T-helper 1 cell (primary cell): ENCODE measurements at regions not wholly inside any gene's neighbourhood (a gene's known extent, or its start where the extent isn't known, plus 50 kb on each side); places are given as distances from the start of the nearest gene placed in this dataset.

Experiments
- DNase-seq, 5 donors: peaks; one replicate each; pipeline ENCODE4 v3.0.0-alpha.2; 2012 to 2020

DNA sequence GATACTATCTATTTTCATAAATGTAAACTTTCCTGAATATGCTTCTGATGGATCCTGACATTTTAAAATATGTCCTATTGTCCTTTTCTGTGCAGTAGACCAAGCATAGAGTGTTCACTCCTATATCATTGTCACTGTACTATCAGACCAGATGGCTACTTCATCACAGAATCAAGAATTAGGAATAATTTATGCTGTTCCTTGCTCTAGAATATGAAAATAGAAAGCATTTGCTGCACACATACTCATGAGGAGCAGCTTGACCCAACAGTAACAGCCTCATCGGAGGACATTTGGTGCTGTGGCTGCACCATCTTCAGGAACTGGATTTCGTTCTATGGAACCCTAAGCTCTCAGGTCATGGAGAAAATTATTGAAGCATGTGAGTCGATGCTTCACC is 468.9 kb upstream of the HNRNPA3 start:
- DNase-seq, result no peak

DNA sequence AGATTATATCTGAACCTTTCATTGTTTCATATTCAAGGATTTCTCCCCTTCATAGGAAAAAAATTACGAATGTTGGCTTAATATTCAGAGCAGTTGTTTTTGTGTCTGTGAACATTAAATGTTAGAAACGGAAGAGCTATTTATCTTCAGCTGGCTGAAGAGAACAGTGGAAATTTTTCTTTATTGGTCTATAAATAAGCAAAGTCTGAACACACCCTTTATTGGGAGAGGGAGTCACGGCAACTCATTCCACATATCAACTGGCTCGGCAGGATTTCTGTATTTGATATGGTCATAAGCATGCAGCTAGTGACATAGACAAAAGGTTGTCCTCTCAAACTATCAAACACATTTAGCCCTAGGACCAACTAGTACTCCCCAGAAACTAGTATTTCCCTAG is 468.4 kb upstream of the HNRNPA3 start:
- DNase-seq, result no peak

DNA sequence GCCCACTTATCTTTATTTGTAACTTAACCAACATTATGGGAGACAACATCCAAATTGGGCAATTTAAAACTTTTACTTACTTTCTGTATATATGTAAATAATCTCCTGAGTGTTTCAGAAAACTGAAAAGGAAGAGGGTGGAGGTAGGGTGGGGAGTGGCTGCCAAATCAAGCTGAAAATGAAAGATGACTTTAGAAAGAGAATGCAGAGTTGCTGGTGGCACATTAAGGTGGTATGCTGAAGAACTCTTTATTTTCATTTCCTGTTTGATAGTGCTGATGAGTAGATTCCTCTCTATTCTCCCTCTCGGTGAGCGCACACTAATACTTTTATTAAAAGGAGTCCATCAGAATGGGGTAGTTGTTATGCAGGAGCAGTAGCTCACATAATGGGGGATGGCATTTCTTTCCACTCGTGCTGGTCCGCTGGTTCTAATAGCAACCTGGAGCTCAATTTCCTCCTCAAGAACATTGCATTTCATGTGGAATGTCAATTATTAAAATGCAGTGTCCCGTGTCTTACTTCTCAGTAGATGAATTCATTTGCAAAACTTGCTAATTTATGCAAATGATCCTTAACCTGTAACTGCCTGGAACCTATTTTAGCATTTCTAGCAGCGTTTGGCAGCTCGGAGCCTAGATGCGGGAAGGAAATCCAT is 466.9 kb upstream of the HNRNPA3 start:
- no peak for DNase-seq

DNA sequence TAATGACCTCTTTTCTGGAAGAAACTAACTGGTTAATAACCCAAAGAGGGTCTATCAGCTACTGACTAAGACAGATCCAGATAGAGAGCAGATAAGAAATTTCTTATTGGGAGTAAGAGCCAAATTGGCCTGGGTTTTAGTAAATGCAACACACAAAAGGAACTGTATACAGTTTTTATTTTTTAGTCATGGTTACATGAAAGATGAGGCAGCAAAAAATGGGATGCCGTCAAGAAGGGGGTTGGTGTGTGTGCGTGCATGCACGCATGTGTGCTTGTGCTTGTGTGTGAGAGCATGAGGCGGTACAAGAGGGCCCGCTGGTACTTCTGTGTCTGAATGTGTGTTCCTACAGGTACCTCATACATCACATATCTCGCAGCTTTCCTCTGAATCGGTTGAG is 466.2 kb upstream of the HNRNPA3 start:
- DNase-seq, result no peak

DNA sequence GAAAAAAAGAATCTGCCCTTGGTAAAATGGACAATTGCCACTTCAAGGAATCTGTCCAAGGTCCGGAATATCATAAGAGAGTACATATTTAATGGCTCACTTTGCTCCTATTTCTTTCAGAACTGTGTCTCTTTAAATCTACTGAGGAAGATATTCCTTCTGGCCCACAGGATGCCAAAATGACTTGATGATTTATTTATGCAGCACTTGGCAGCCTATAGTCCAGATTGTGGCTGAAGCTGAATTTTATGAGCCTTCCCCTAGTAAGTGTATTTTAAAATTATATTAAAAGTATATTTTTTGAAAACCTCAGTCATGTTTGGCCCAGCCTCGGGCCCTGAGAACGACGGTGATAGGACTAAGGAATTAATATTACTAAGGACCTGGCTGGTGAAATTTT is 465.1 kb upstream of the HNRNPA3 start:
- no peak for DNase-seq

DNA sequence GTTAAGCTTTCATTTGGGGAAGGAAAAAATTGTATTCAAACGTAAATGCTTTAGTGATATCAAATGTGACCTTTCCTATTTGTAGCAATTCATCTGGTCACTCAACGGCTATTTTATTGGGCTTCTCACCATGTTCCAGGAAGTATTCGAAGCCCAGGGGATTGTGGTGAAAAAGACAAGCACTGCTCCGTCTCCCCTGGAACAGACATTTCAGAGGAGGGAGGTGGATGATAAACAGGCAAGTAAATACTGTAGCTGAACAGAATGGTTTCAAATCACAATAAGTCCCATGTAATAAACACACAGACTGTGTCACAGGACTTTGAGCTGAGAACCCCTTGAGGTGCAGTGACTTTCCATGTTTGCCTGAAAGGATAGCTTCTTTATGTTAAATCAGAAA is 464.7 kb upstream of the HNRNPA3 start:
- no peak for DNase-seq

DNA sequence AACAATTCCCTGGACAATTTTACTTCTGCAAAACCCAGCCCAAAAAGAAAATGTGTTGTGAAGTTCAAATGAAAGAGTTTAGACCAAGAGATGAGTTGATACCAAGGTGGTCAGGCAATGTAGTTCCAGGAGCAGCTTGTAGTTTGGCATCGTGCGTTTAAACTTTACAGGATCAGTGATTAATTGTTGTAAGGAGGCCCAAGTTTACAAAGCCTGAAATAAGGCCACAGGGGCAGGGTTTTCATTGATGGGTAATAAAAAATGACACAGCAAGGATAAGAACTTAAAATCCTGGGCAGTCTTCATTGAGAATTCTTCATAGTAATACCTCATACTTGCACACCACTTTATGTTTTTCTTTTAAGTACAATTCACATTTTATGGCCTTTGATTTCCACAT is 463.9 kb upstream of the HNRNPA3 start:
- no peak for DNase-seq

DNA sequence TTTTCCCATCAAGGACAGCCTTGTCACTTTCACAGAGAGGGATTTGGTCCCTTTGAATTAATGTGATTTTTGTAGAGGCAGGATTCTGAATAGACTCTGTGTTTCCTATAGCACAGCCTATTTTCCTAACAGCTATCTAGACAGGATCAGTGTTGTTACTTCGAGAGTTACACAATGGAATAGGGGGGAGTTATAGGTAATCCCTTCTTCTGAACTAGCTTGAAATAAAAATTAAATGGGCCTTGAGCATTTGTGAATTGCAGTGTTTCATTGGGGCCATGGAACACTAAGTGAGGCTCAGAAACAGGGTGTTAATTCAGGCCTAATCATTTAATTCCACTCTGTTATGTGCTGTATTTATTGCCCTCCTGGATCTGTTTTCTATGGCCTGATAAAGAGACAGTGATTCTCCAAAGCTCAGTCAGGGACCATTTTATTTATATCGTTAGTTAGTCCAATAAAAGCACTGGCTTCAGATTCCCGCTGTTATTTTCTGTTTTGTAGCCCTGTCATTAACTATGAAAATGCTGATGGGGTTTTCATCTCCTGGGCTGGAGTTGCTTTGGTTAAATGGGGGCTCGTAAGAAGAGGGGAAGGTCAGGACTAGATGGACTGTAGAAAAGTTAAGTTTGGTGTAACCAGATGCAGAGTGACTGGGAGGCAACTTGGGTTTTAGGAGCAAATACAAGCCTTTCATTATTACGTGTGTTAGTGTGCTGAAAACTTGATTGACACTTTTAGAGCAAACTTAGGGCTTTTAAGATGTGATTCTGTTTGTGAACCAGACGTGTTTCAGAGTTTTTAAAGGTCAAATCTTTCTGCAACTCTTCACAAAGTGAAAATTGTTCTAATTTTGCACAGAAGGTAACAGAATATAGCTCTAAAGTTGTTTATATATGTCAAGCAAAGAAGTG is 461.0 kb upstream of the HNRNPA3 start:
- no peak for DNase-seq

DNA sequence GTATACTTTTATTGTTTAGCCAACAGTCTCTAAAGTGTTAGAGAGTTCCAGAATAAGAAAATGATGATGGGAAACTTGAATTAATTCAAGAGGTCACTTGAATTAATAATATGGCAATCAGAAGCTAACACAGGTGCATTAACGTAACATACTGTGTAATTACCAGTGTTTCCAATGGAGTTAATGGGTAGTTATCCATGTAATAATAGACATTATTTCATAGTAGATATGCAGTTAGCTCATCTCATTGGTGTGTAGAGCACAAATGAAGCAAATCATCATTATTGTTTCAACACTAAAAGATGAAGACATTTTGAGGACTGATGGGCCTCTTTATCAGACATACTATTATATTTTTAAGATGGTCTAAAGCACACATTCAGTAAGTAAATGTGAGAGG is 460.3 kb upstream of the HNRNPA3 start:
- DNase-seq, result no peak

DNA sequence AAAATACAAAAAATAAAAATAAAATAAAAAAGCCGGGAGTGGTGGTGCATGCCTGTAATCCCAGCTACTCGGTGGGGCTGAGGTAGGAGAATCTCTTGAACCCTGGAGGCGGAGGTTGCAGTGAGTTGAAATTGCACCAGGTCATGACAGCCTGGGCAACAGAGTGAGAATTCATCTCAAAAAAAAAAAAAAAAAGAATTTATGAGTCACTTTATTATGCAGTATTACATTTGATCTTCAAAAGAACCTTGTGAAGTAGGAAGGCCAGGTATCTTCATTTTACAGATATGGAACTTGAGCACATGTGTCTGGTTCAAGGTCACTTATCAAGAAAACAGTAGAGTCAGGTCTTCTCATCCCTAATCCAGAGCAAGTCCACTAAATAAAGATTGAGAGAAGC is 459.4 kb upstream of the HNRNPA3 start:
- DNase-seq, result no peak

DNA sequence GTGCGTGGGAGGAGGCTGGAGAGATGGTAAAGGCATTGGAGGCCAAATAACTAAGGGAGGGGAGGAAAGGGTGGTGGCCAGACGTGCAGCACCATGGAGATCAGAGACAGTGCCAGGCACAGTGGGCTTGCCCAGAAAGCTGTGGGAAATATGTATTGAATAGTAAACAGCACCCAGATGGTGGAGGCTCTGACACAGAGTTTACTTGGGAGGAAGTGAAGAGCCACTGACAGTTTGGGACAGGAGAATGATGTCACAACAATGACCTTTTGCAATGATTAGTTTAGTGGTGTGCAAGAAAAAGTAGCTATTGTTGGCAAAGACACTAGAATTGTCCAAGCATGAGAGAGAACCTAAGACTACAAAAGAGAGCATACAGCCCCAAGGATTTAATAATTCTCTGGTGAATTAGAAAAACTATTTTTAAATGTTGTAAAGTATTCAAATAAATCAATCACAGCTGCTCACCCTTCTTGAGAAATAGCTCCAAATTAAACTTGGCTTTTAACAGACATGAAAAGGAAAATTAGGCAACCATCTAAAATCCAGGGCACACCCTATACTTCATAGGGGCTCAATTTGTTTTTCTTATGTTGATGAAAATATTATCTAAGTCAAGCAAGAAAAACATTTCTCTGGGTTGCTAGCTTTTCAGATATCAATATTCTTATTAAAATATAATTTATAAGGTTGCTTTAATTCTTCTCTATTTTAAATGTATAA is 458.7 kb upstream of the HNRNPA3 start:
- no peak for DNase-seq

DNA sequence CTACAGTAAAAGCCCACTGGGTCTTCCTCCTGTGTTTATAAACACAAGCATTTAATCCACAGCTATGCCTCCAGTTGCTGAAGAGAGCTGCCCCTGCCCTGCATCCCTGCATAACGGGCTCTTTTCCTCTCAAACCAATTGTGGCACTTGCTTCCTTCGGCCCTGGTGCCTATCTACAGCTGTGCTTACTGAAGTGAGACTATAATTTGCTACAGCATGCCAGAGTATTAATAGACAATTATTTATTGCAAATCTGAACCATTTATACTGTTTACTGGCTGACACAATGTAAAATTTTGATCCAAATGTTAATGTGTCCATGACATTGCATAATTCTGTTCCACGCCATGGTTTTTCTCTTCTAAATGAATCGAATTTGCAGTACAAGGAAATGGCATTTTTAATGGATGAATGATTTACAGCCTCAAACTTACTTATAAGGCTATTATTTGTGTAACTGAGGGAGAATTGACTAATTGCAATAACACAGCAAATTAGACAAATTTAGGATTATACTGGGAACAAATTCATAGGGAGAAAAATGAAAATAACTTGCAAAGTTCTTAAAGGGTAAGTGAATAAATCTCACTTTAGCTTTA is 457.0 kb upstream of the HNRNPA3 start:
- DNase-seq, result no peak

DNA sequence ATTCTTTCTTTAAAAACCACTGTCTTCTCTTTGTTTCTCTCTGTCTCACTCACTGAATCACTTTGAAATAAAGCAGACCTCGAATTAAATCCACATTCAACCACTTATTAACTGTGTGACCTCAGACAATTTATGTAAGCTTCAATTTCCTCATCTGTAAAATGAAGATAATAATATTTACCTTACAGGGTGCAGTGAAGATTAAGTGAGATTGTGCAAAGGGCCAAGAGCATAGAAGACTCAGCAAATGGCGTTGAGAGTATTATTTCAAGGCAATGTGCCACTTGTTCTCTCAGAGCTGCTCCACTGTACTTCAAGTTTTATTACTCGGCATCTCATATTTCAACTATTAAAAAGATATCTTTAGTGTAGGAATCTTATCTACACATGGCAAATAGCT is 454.2 kb upstream of the HNRNPA3 start:
- DNase-seq, result no peak

DNA sequence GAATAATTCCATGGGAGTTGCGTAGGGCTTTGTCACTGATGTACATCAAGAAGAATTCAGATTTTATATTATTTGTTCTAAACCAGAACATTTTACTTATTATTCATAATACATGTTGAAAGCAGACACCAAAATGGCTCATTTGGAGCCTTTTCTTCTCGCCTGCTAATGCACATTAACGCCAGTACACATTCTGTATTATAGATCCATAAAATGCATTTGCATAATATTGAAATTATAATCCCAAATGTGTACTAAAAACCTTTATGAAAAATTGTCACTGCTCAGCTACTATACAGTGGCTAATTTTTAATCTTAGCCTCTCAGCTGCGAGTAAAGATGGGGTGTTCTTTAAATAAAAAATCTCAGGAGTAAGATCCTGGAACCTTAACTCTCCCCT is 452.2 kb upstream of the HNRNPA3 start:
- no peak for DNase-seq

DNA sequence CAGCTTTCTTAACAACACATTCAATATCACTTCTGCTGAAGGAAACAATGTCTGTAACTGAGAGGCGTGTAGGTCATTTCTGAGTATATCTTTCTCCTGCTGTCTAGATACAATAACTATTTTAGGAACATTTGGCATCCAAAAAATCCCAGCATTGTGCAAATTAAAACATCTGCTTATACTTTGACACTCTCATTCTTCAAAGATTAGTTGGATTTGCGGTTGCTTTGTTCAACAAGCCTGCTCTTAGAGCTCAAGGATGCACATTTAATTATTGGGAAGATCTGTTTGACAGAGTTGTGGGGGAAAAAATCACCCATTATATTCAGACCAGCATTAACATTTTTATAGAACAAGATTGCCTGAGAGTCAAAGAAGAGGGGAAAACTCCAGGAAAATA is 449.5 kb upstream of the HNRNPA3 start:
- no peak for DNase-seq

DNA sequence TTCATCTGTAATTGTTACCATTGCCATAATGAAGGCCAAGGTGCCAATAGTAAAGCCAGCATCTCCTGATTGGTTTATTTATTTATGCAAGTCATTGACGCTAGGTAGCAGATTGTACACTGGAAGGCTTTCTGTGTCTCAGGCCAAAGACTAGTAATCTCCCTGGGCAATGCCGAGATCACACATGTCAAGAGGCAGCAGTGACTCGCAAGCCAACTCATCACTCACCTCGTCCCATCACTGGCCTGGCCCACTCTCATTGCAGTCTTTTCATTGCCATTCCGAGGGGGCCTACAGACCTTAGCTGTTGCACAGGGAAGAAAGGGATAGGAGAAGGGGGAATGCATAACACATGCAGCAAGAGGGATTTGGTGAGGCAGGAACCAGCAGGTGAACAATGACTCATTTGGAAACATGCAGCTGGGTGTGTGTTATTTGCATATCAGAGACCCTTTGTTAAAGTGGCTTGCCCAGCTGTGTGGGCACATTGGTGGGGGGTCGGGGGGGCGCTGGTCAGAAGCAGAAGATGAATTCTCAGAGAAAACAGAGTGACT is 448.7 kb upstream of the HNRNPA3 start:
- DNase-seq, result no peak

DNA sequence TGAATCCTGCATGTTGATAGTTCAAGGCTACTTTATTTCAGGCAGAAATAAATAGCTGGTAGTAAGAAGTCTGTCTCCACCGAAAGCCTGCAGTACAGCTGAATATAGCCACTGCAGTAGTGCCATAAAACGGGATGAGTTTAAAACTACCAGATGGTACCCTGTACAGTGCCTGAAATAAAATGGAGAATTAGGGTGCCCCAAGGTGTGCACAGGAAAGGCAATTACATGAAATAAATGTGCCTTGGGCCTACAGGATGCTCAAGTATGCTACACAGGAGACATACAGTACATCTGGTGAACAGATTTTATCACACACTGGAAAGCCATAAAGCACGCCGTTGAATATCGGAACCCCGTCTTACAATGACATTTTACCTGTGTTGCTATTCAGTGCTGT is 447.7 kb upstream of the HNRNPA3 start:
- no peak for DNase-seq

DNA sequence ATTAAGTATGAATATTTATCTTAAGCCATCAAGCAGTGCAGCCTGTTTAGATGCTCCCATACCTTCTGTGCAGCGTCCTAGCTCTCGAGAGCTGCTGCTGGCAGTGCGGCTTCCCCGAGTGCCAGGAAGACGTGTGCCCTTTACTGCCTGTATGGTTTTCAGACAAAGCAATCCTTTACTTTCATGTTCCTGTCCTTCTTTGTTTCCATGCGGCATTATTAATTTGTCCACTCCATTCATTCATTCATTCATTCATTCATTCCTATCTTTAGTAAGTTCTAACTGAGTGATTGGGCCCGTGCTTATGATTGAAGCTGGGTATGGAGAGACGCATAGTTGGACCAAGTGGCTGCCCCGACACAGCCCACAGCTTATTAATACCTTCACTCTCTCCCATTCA is 446.6 kb upstream of the HNRNPA3 start:
- DNase-seq, result no peak

DNA sequence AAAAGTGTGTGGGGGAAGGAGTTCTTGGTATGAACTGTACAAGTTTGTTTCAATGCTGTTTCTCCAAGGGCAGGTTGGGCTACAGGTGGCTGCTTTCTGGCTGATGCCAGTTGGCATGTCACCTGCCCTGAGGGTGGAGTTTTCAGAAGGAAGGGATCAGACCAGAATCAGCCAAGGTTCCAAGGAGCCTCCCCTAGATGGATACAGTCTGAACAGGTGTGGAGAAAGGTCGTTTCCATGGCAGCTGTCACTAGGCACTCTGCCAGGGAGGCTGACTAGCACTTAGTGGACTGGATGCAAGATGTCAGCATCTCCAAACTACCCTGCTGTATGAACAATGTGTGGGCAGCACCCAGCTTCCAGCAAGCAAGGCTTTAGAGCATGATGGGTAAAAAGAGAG is 444.4 kb upstream of the HNRNPA3 start:
- DNase-seq, result no peak

DNA sequence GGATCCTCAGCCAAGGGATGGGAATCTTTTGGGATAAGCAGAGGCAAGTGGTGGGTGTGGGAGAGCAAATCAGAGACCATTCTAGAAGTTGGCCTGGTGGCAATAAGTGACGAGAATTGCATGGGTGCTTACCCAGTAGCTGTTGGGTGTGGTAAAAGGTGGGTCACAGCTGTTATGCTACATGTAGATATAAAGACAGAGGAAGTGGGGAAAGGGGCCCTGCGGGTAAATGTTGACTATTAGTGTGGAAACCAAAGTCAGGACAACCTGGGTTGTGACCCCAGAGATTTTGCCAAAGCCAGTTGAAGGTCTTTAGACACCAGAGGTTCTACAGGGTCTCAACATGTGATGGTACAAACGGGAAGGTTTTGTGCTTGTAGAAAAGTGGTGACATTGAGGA is 443.6 kb upstream of the HNRNPA3 start:
- DNase-seq, result no peak

DNA sequence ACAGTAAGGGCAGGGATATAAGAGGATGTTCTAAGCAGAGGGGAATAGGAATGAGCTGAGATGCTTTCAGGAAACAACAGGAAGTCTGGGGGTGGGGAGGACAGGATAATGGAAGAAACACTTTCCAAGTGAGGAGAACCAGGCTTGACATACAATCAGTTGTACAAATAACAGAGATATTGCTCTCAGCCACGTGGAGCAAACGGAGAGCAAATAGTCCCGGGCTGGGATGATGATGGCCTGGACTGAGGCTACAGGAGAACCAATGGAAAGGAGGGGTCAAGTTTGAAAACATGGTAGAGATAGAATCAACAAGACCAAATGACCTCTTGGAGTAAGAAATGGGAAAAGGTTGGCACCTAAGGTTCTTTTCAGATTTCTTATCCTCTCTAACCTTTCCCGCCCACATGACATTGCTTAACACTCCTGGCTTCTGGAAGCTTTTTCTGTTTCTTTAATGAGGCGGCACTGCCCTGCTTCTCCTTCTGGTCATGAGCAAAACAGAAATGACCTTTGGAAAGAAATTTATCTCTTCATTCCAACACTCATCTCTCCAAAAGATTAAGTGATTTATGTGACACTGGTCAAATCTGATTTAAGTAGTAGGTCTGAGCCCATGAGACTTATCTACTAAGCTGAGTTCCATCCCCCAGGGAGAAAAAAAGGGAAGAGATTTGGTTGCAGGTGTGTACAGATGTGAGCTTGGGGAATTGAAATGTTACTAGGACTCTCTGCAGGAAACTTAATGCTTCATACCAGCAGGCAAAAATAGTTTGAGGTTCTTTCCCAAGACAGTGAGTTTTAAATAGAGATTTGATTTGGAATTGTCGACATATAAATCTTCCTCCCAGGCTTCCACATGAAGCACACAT is 442.9 kb upstream of the HNRNPA3 start:
- DNase-seq, result no peak

DNA sequence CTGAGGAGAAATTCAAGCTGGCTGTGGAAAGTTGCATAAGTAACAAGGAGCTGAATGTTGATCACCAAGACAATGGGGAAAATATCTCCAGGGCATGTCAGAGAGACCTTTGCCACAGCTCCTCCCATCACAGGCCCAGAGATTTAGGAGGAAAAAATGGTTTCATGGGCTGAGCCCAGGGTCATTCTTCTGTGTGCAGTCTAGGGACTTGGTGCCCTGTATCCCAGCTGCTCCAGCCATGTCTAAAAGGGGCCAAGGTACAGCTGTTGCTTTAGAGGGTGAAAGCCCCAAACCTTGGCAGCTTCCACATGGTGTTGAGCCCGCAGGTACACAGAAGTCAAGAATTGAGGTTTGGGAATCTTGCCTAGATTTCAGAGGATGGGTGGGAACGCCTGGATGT is 439.8 kb upstream of the HNRNPA3 start:
- no peak for DNase-seq
